ENCODE measurements at regions not wholly inside any gene's neighbourhood (a gene's known extent, or its start where the extent isn't known, plus 50 kb on each side); places are given as distances from the start of the nearest gene placed in this dataset.

GRCh38 chr18:30658306-30658705 lies 384.2 kb downstream of the DSC3 start:
- H3K27me3 ChIP-seq, result no peaks in the 10 kb centered on the region
- no peak overlapping the region for H3K4me3 ChIP-seq
- Mint-ChIP-seq H3K27me3 (ENCODE audit: insufficient read depth, low read depth) (no peaks in the 10 kb centered on the region), H3K4me1 (no peaks in the 10 kb centered on the region), H3K36me3 (no peaks in the 10 kb centered on the region), H3K27ac (no peak overlapping the region), H3K9me3 (peaks cover 7% of the 10 kb centered on the region), H3K4me3 (no peak overlapping the region)
- H3K36me3 ChIP-seq, result no peaks in the 10 kb centered on the region
- no peak for DNase-seq (ENCODE audit: low spot score)
- H3K79me2 ChIP-seq (ENCODE audit: low read depth), result no peaks in the 10 kb centered on the region
- H3K9me3 ChIP-seq (ENCODE audit: low read depth), result peaks cover 15% of the 10 kb centered on the region
- no peaks in the 10 kb centered on the region for H3K4me1 ChIP-seq
- H2AFZ ChIP-seq (replicated peaks), result no peak overlapping the region
- TF ChIP-seq CTCF (IDR thresholded peaks at IDR 0.05), result no peak
- TF ChIP-seq EZH2 (IDR thresholded peaks at IDR 0.05), result no peak
- no peak for TF ChIP-seq EZH2phosphoT487 (IDR thresholded peaks at IDR 0.05)
- H3K9ac ChIP-seq, result no peak overlapping the region
- no peak overlapping the region for H3K4me2 ChIP-seq
- no peaks in the 10 kb centered on the region for H3F3A ChIP-seq (ENCODE audit: low read depth)
- H4K20me1 ChIP-seq (ENCODE audit: low read depth), result no peaks in the 10 kb centered on the region
- no peak overlapping the region for H3K27ac ChIP-seq

- H3K27me3 Mint-ChIP-seq (ENCODE audit: insufficient read depth, low read depth), result peaks cover 2% of the 10 kb centered on the region
- no peaks in the 10 kb centered on the region for H3K36me3 Mint-ChIP-seq
- no peaks in the 10 kb centered on the region for H3K36me3 ChIP-seq
- no peak overlapping the region for H3K27ac ChIP-seq
- peaks cover 7% of the 10 kb centered on the region for H3K4me1 ChIP-seq
- peaks cover 6% of the 10 kb centered on the region for H3K4me1 Mint-ChIP-seq
- H2AFZ ChIP-seq (replicated peaks), result peak overlapping the region; percentile 95
- H4K20me1 ChIP-seq (ENCODE audit: low read depth), result no peaks in the 10 kb centered on the region
- DNase-seq (ENCODE audit: low spot score), result peak; percentile 6
- TF ChIP-seq EZH2phosphoT487 (IDR thresholded peaks at IDR 0.05) (no peak), EZH2 (IDR thresholded peaks at IDR 0.05) (no peak), CTCF (IDR thresholded peaks at IDR 0.05) (no peak)
- H3K9me3 Mint-ChIP-seq, result peaks cover 3% of the 10 kb centered on the region
- no peaks in the 10 kb centered on the region for H3K27me3 ChIP-seq
- no peak overlapping the region for H3K4me3 ChIP-seq
- H3K9me3 ChIP-seq (ENCODE audit: low read depth), result peaks cover 10% of the 10 kb centered on the region
- no peak overlapping the region for H3K4me3 Mint-ChIP-seq
- no peaks in the 10 kb centered on the region for H3F3A ChIP-seq (ENCODE audit: low read depth)
- H3K9ac ChIP-seq, result no peak overlapping the region
- H3K79me2 ChIP-seq (ENCODE audit: low read depth), result no peaks in the 10 kb centered on the region
- H3K4me2 ChIP-seq, result no peak overlapping the region
- peak overlapping the region; percentile 60 for H3K27ac Mint-ChIP-seq
Observed at GRCh38 chr18:30652387-30652786, 390.2 kb downstream of the DSC3 start.

GRCh38 chr18:30650499-30650898 lies 392.0 kb downstream of the DSC3 start:
- H2AFZ ChIP-seq (replicated peaks), result no peak overlapping the region
- Mint-ChIP-seq H3K4me3 (no peak overlapping the region), H3K27ac (no peak overlapping the region), H3K9me3 (no peaks in the 10 kb centered on the region), H3K36me3 (no peaks in the 10 kb centered on the region), H3K27me3 (ENCODE audit: insufficient read depth, low read depth) (peaks cover 2% of the 10 kb centered on the region), H3K4me1 (peaks cover 6% of the 10 kb centered on the region)
- H3K36me3 ChIP-seq, result no peaks in the 10 kb centered on the region
- DNase-seq (ENCODE audit: low spot score), result no peak
- no peak overlapping the region for H3K9ac ChIP-seq
- no peaks in the 10 kb centered on the region for H3F3A ChIP-seq (ENCODE audit: low read depth)
- H3K4me2 ChIP-seq, result no peak overlapping the region
- no peak overlapping the region for H3K27ac ChIP-seq
- H3K27me3 ChIP-seq, result no peaks in the 10 kb centered on the region
- H3K79me2 ChIP-seq (ENCODE audit: low read depth), result no peaks in the 10 kb centered on the region
- no peaks in the 10 kb centered on the region for H4K20me1 ChIP-seq (ENCODE audit: low read depth)
- no peak for TF ChIP-seq EZH2phosphoT487 (IDR thresholded peaks at IDR 0.05)
- no peak for TF ChIP-seq CTCF (IDR thresholded peaks at IDR 0.05)
- TF ChIP-seq EZH2 (IDR thresholded peaks at IDR 0.05), result no peak
- H3K4me3 ChIP-seq, result no peak overlapping the region
- H3K9me3 ChIP-seq (ENCODE audit: low read depth), result no peaks in the 10 kb centered on the region
- H3K4me1 ChIP-seq, result peaks cover 7% of the 10 kb centered on the region
